Keratinocyte (primary cell): ENCODE measurements at regions not wholly inside any gene's neighbourhood (a gene's known extent, or its start where the extent isn't known, plus 50 kb on each side); places are given as distances from the start of the nearest gene placed in this dataset.
A peak's percentile ranks its signal among the peaks of the same experiment; 100 is the strongest.

Source experiments
- DNase-seq: peaks from one replicate; pipeline ENCODE4 v3.0.0-alpha.2; 2011; ENCODE audit warnings: low read depth, missing footprints, low spot score
- FAIRE-seq: peaks from 2 replicates; lab custom pipeline; 2011; peaks lifted over from hg19 to GRCh38; lab: Jason Lieb, UNC
- H2AFZ ChIP-seq: 2 replicates; pipeline ENCODE4 v1.6.0; 2012; ENCODE audit warnings: low read length, control low read depth, inconsistent platforms; ENCODE audit not compliant: control insufficient read depth
- H3K27ac ChIP-seq: 2 replicates; pipeline ENCODE4 v1.5.1; 2011; ENCODE audit warnings: low read length; ENCODE audit not compliant: control insufficient read depth, insufficient read depth
- H3K27me3 ChIP-seq: 3 replicates; pipeline ENCODE4 v1.6.0; 2011; ENCODE audit warnings: low read length; ENCODE audit not compliant: control insufficient read depth, insufficient read depth; ENCODE audit errors: extremely low read depth
- H3K36me3 ChIP-seq, 2 experiments: 2 replicates in 1 of 2; 3 replicates in 1 of 2; pipeline ENCODE4 v1.5.1; 2011; ENCODE audit warnings: low read length in 2 of 2, mild to moderate bottlenecking in 1 of 2; ENCODE audit not compliant: control insufficient read depth in 2 of 2, insufficient read depth in 2 of 2; ENCODE audit errors: extremely low read depth in 1 of 2
- H3K4me1 ChIP-seq: 3 replicates; pipeline ENCODE4 v1.5.1; 2011; ENCODE audit warnings: low read length; ENCODE audit not compliant: control insufficient read depth, insufficient read depth; ENCODE audit errors: extremely low read depth
- H3K4me2 ChIP-seq: 3 replicates; pipeline ENCODE4 v1.6.0; 2011; ENCODE audit warnings: low read depth, low read length; ENCODE audit not compliant: control insufficient read depth, insufficient read depth; ENCODE audit errors: extremely low read depth
- H3K4me3 ChIP-seq, 3 experiments: fragments of 200-600 bp in 1 of 3; sonication (generic) in 1 of 3; 2 replicates in 2 of 3; 3 replicates in 1 of 3; pipeline ENCODE4 v1.5.1; 2011 to 2016; ENCODE audit warnings: low read length in 3 of 3, mild to moderate bottlenecking in 3 of 3, control low read depth in 2 of 3, inconsistent platforms in 1 of 3, low read depth in 1 of 3, mixed read lengths in 1 of 3, mixed run types in 1 of 3, moderate library complexity in 1 of 3; ENCODE audit not compliant: control insufficient read depth in 2 of 3, insufficient read depth in 2 of 3; ENCODE audit errors: extremely low read depth in 1 of 3
- H3K79me2 ChIP-seq: 2 replicates; pipeline ENCODE4 v1.6.0; 2012; ENCODE audit warnings: low read length; ENCODE audit not compliant: control insufficient read depth, insufficient read depth
- H3K9ac ChIP-seq: 3 replicates; pipeline ENCODE4 v1.6.0; 2011; ENCODE audit warnings: low read length; ENCODE audit not compliant: control insufficient read depth, insufficient read depth; ENCODE audit errors: extremely low read depth
- H3K9me1 ChIP-seq: 3 replicates; pipeline ENCODE4 v1.6.0; 2011; ENCODE audit warnings: low read length; ENCODE audit not compliant: control insufficient read depth, insufficient read depth; ENCODE audit errors: extremely low read depth
- H3K9me3 ChIP-seq: 2 replicates; pipeline ENCODE4 v1.5.1; 2012; ENCODE audit warnings: low read depth, low read length; ENCODE audit not compliant: control insufficient read depth
- H4K20me1 ChIP-seq: 3 replicates; pipeline ENCODE4 v1.6.0; 2011; ENCODE audit warnings: low read length; ENCODE audit not compliant: control insufficient read depth, insufficient read depth; ENCODE audit errors: extremely low read depth
- CTCF ChIP-seq, 3 experiments: IDR thresholded peaks in 1 of 3; conservative IDR thresholded peaks in 1 of 3; optimal IDR thresholded peaks in 1 of 3; 2 replicates in 2 of 3; 3 replicates in 1 of 3; pipeline versions ENCODE3 to v1.5.1; 2011; ENCODE audit warnings: low read length in 3 of 3, mild to moderate bottlenecking in 3 of 3, moderate library complexity in 2 of 3, control low read depth in 1 of 3, inconsistent platforms in 1 of 3; ENCODE audit not compliant: insufficient read depth in 2 of 3; ENCODE audit errors: extremely low read depth in 1 of 3
- EZH2 ChIP-seq: IDR thresholded peaks from one replicate; pipeline ENCODE4 v1.6.1; 2012; ENCODE audit warnings: inconsistent platforms, mild to moderate bottlenecking, low read length, moderate library complexity
- dilution Hi-C: fragments of 300-500 bp; cut with MboI; formaldehyde crosslinking; loops from one replicate; pipeline ENCODE4 v1.7.0; 2020; ENCODE audit warnings: low sequenced_read_pairs; ENCODE audit not compliant: extremely low pct_ligation_motif_present

DNA sequence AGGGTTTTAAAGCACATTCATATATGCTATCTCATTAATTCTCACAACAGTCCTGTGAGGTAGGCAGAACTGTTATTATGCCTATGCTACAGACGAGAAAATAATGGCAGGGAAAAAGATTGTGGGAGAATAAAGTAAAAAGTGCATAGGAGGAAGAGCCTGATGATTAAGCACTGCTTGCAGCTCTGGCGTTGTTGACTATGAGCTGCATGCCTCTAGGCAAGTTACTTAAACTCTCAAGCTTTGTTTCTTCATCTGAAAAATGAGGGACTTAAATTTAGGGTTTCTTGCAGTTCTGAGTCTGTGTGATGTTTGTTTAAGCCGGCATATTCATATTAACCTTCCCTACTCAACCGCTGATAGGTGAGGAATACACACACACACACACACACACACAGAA is 51.6 kb upstream of the RAPH1 start:
- dilution Hi-C loops, result no loop called here
- DNase-seq, result no peak
- Histone ChIP-seq H4K20me1 (no peaks in the 10 kb centered on the region), H3K27me3 (no peaks in the 10 kb centered on the region), H3K36me3 (no peaks in the 10 kb centered on the region), H3K9ac (no peak overlapping the region), H3K4me1 (peaks cover 16% of the 10 kb centered on the region), H3K79me2 (no peaks in the 10 kb centered on the region), H3K9me3 (no peaks in the 10 kb centered on the region), H3K4me2 (peak overlapping the region; percentile 29), H3K27ac (no peak overlapping the region), H2AFZ (no peak overlapping the region), H3K9me1 (no peaks in the 10 kb centered on the region), H3K4me3 (no peak overlapping the region)
- TF ChIP-seq EZH2 (no peak), CTCF (optimal IDR thresholded peaks at IDR 0.05 in 1 of 3, IDR thresholded peaks at IDR 0.05 in 1 of 3, conservative IDR thresholded peaks at IDR 0.05 in 1 of 3; ENCODE audit: extremely low read depth in 1 of 3, insufficient read depth in 2 of 3, low read length in 3 of 3) (no peak)
- peak; percentile 46 for FAIRE-seq

DNA sequence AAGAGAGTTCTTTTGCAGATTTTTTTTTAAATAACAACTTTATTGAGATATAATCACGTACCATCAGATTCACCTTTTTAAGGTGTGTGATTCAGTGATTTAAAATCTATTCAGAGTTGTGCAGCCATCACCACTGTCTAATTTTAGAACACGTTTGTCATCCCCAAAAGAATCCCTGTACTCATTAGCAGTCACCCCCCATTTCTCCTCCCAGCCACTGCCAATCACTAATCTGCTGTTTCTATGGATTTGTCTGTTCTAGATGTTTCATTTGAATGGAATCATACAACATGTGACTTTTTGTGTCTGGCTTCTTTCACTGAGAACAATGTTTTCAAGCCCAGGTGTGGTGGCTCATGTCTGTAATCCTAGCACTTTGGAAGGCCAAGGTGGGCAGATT is 55.4 kb upstream of the RAPH1 start:
- DNase-seq (no peak), FAIRE-seq (no peak)
- H3K4me3 ChIP-seq, result no peak overlapping the region
- no peak overlapping the region for H3K4me2 ChIP-seq
- no peak overlapping the region for H3K27ac ChIP-seq
- H3K27me3 ChIP-seq, result no peaks in the 10 kb centered on the region
- TF ChIP-seq CTCF (optimal IDR thresholded peaks at IDR 0.05 in 1 of 3, IDR thresholded peaks at IDR 0.05 in 1 of 3, conservative IDR thresholded peaks at IDR 0.05 in 1 of 3; ENCODE audit: extremely low read depth in 1 of 3, insufficient read depth in 2 of 3, low read length in 3 of 3) (no peak), EZH2 (no peak)
- H3K9ac ChIP-seq, result no peak overlapping the region
- no peaks in the 10 kb centered on the region for H3K9me1 ChIP-seq
- peaks cover 9% of the 10 kb centered on the region for H3K4me1 ChIP-seq
- H4K20me1 ChIP-seq, result no peaks in the 10 kb centered on the region
- H3K79me2 ChIP-seq, result no peaks in the 10 kb centered on the region
- no peaks in the 10 kb centered on the region for H3K36me3 ChIP-seq
- H3K9me3 ChIP-seq, result no peaks in the 10 kb centered on the region
- H2AFZ ChIP-seq, result no peak overlapping the region
- dilution Hi-C loops, result no loop called here
